ENCODE measurements at regions not wholly inside any gene's neighbourhood (a gene's known extent, or its start where the extent isn't known, plus 50 kb on each side); places are given as distances from the start of the nearest gene placed in this dataset.

DNA sequence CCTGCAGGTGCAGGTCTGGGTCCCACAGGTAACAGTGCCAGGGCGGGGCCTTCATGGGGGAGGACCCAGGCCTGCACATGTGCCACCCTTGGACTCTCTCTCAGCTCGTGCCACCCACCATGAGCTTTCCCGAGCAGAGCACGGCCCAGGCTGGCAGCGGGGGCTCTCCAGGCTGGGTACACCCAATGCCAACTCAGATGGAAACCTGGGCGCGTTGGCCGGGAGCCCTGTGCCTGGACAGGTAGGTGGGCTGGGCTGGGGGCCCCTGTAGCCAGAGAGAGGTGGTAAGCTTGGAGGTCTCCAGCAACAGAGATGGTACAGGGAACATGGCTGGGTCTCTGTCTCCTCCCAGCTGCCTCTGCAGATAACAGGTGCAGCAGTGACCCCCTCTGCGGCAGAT is 69.9 kb upstream of the ADARB2 start:
- Mint-ChIP-seq H3K4me1 (peaks cover 0 to 3% (median 1%) of the 10 kb centered on the region in 4 donors), H3K27ac (no peak overlapping the region), H3K36me3 (no peaks in the 10 kb centered on the region), H3K27me3 (no peaks in the 10 kb centered on the region), H3K4me3 (no peak overlapping the region), H3K9me3 (peaks cover 0 to 10% (median 0%) of the 10 kb centered on the region in 7 donors)
- no peaks in the 10 kb centered on the region for H3K27me3 ChIP-seq (ENCODE audit: control insufficient read depth, insufficient read depth, low read length)
- ATAC-seq (ENCODE audit: low read depth in 2 of 2) (no peak), DNase-seq (no peak)
- no peaks in the 10 kb centered on the region for H3K36me3 ChIP-seq (ENCODE audit: control insufficient read depth, insufficient read depth, low read length)
- H3K27ac ChIP-seq (ENCODE audit: insufficient read depth, low read length, poor library complexity, severe bottlenecking) = no peak overlapping the region
- no peaks in the 10 kb centered on the region for H3K9me3 ChIP-seq (ENCODE audit: control insufficient read depth in 2 of 2, low read length in 2 of 2)
- H3K4me1 ChIP-seq (ENCODE audit: control insufficient read depth, insufficient read depth, low read length, poor library complexity, severe bottlenecking) = no peaks in the 10 kb centered on the region
- no peak overlapping the region for H3K4me3 ChIP-seq (ENCODE audit: low read depth, low read length)

- Histone ChIP-seq H3K4me1 (ENCODE audit: control insufficient read depth, insufficient read depth, low read length, poor library complexity, severe bottlenecking) (no peaks in the 10 kb centered on the region), H3K27ac (ENCODE audit: insufficient read depth, low read length, poor library complexity, severe bottlenecking) (no peak overlapping the region), H3K9me3 (ENCODE audit: control insufficient read depth in 2 of 2, low read length in 2 of 2) (peaks cover 0 to 3% of the 10 kb centered on the region in 2 experiments), H3K36me3 (ENCODE audit: control insufficient read depth, insufficient read depth, low read length) (no peaks in the 10 kb centered on the region), H3K4me3 (ENCODE audit: low read depth, low read length) (no peak overlapping the region), H3K27me3 (ENCODE audit: control insufficient read depth, insufficient read depth, low read length) (no peaks in the 10 kb centered on the region)
- Mint-ChIP-seq H3K27ac (no peak overlapping the region), H3K9me3 (peaks cover 0 to 7% (median 0%) of the 10 kb centered on the region in 7 donors), H3K27me3 (no peaks in the 10 kb centered on the region), H3K4me3 (no peak overlapping the region), H3K4me1 (peaks cover 0 to 3% (median 1%) of the 10 kb centered on the region in 4 donors), H3K36me3 (no peaks in the 10 kb centered on the region)
- no peak for ATAC-seq (ENCODE audit: low read depth in 2 of 2)
- DNase-seq = no peak
These were observed 65.1 kb upstream of the ADARB2 start for GRCh38 chr10:1802413-1802812.

DNA sequence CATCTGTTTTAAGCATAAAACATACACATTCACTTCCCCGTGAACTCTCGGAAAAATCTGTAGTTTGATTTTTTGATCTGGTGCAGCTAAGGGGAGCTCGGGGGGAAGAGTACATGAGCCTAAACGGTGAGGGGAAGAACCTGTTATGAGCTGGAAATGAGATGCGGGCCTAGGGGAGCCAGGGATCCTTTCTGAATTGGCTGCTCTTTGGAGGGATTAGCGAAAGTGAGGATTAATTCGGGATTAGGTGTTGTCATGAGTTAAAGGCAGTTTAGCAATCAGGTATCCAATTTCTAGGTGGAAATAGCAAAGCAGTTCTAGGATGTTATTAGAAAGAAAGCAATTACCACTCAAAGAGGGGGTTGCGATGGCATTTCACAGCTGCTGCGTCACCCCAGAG is 51.1 kb upstream of the ADARB2 start:
- no peak overlapping the region for H3K27ac Mint-ChIP-seq
- no peak overlapping the region for H3K4me3 ChIP-seq (ENCODE audit: low read depth, low read length)
- H3K4me1 ChIP-seq (ENCODE audit: control insufficient read depth, insufficient read depth, low read length, poor library complexity, severe bottlenecking) = no peaks in the 10 kb centered on the region
- peaks cover 0 to 1% (median 0%) of the 10 kb centered on the region in 7 donors for H3K9me3 Mint-ChIP-seq
- ATAC-seq (ENCODE audit: low read depth in 2 of 2) (no peak), DNase-seq (no peak)
- H3K27ac ChIP-seq (ENCODE audit: insufficient read depth, low read length, poor library complexity, severe bottlenecking) = no peak overlapping the region
- H3K36me3 Mint-ChIP-seq = no peaks in the 10 kb centered on the region
- H3K27me3 Mint-ChIP-seq = peaks cover 4% of the 10 kb centered on the region
- no peaks in the 10 kb centered on the region for H3K36me3 ChIP-seq (ENCODE audit: control insufficient read depth, insufficient read depth, low read length)
- H3K9me3 ChIP-seq (ENCODE audit: control insufficient read depth in 2 of 2, low read length in 2 of 2) = no peaks in the 10 kb centered on the region
- no peaks in the 10 kb centered on the region for H3K27me3 ChIP-seq (ENCODE audit: control insufficient read depth, insufficient read depth, low read length)
- H3K4me1 Mint-ChIP-seq = no peaks in the 10 kb centered on the region
- no peak overlapping the region for H3K4me3 Mint-ChIP-seq
